Stimulated activated CD8-positive, alpha-beta memory T cell treated with anti-CD3 and anti-CD28 coated beads, Interleukin-7, amount 100 ng/mL, for 4 hours (primary cell): ENCODE measurements at regions not wholly inside any gene's neighbourhood (a gene's known extent, or its start where the extent isn't known, plus 50 kb on each side); places are given as distances from the start of the nearest gene placed in this dataset.

Experiments used
- DNase-seq, 2 donors: peaks; one replicate each; pipeline ENCODE4 v3.0.0-alpha.2; 2020; ENCODE audit warnings: low read depth in 2 of 2

- no peak for DNase-seq
These were observed 55.5 kb downstream of the MID1IP1 start for GRCh38 chrX:38856670-38857265.

- no peak for DNase-seq
These were observed 56.7 kb downstream of the MID1IP1 start for GRCh38 chrX:38857736-38858523.

- no peak for DNase-seq
These were observed 58.3 kb downstream of the MID1IP1 start for GRCh38 chrX:38859602-38860001.

GRCh38 chrX:38860106-38861013 is 59.1 kb downstream of the MID1IP1 start:
- peak in 1 of 2 donors; percentile 2 for DNase-seq

- DNase-seq, result no peak
These were observed 60.2 kb downstream of the MID1IP1 start for GRCh38 chrX:38861489-38861888.

- no peak for DNase-seq
These were observed 60.8 kb downstream of the MID1IP1 start for GRCh38 chrX:38862100-38862499.

- DNase-seq, result no peak
These were observed 62.9 kb downstream of the MID1IP1 start for GRCh38 chrX:38864165-38864564.

- no peak for DNase-seq
These were observed 67.1 kb downstream of the MID1IP1 start for GRCh38 chrX:38868321-38868720.

- DNase-seq, result no peak
These were observed 67.7 kb downstream of the MID1IP1 start for GRCh38 chrX:38868941-38869401.

- no peak for DNase-seq
These were observed 69.2 kb downstream of the MID1IP1 start for GRCh38 chrX:38870361-38870895.

- DNase-seq, result no peak
These were observed 70.1 kb downstream of the MID1IP1 start for GRCh38 chrX:38871129-38872029.

- DNase-seq, result no peak
These were observed 76.1 kb downstream of the MID1IP1 start for GRCh38 chrX:38877366-38877765.

GRCh38 chrX:38878641-38879340 is 77.5 kb downstream of the MID1IP1 start:
- no peak for DNase-seq

GRCh38 chrX:38879631-38880220 is 78.5 kb downstream of the MID1IP1 start:
- DNase-seq, result no peak

- DNase-seq, result no peak
These were observed 79.1 kb downstream of the MID1IP1 start for GRCh38 chrX:38880296-38880854.

GRCh38 chrX:38881066-38881465 is 79.8 kb downstream of the MID1IP1 start:
- DNase-seq, result no peak

- DNase-seq, result no peak
These were observed 80.5 kb downstream of the MID1IP1 start for GRCh38 chrX:38881727-38882126.

GRCh38 chrX:38882894-38883626 is 81.8 kb downstream of the MID1IP1 start:
- DNase-seq, result no peak

- DNase-seq, result no peak
These were observed 84.9 kb downstream of the MID1IP1 start for GRCh38 chrX:38886112-38886511.
